SIG-M5 (cell line): ENCODE measurements at regions not wholly inside any gene's neighbourhood (a gene's known extent, or its start where the extent isn't known, plus 50 kb on each side); places are given as distances from the start of the nearest gene placed in this dataset.
"Not testable (repeated sequence)": the region's sequence is repeated elsewhere in the genome, so short reads cannot be mapped to it uniquely, and the experiment has no call there.

Experiments
- DNase-seq: peaks from one replicate; lab custom pipeline; 2025; lab: John Stamatoyannopoulos, UW

- DNase-seq = no peak
These were observed 141.9 kb upstream of the FAM241A start for GRCh38 chr4:112003231-112003907.

- DNase-seq = no peak
These were observed 140.2 kb upstream of the FAM241A start for GRCh38 chr4:112005027-112005426.

- DNase-seq = no peak
These were observed 137.9 kb upstream of the FAM241A start for GRCh38 chr4:112007391-112007790.

GRCh38 chr4:112015960-112016359, 129.3 kb upstream of the FAM241A start:
- no peak for DNase-seq

- DNase-seq = no peak
These were observed 121.8 kb upstream of the FAM241A start for GRCh38 chr4:112023402-112023950.

GRCh38 chr4:112026058-112026457, 119.2 kb upstream of the FAM241A start:
- DNase-seq = no peak

- DNase-seq = no peak
These were observed 115.5 kb upstream of the FAM241A start for GRCh38 chr4:112029771-112030171.

- DNase-seq = no peak
These were observed 113.4 kb upstream of the FAM241A start for GRCh38 chr4:112031712-112032328.

- no peak for DNase-seq
These were observed 108.4 kb upstream of the FAM241A start for GRCh38 chr4:112036886-112037285.

GRCh38 chr4:112038861-112039260, 106.4 kb upstream of the FAM241A start:
- DNase-seq = no peak

GRCh38 chr4:112049119-112049518, 96.1 kb upstream of the FAM241A start:
- not testable (repeated sequence) for DNase-seq

- DNase-seq = no peak
These were observed 91.4 kb upstream of the FAM241A start for GRCh38 chr4:112053825-112054350.

- no peak for DNase-seq
These were observed 90.2 kb upstream of the FAM241A start for GRCh38 chr4:112055100-112055499.

GRCh38 chr4:112057470-112057869, 87.8 kb upstream of the FAM241A start:
- DNase-seq = no peak

GRCh38 chr4:112058433-112058832, 86.8 kb upstream of the FAM241A start:
- no peak for DNase-seq

GRCh38 chr4:112060212-112060611, 85.0 kb upstream of the FAM241A start:
- no peak for DNase-seq

- DNase-seq = no peak
These were observed 83.9 kb upstream of the FAM241A start for GRCh38 chr4:112061207-112061817.

- DNase-seq = no peak
These were observed 82.0 kb upstream of the FAM241A start for GRCh38 chr4:112063260-112063659.

- no peak for DNase-seq
These were observed 76.1 kb upstream of the FAM241A start for GRCh38 chr4:112069110-112069509.

GRCh38 chr4:112073181-112073580, 72.1 kb upstream of the FAM241A start:
- no peak for DNase-seq

- DNase-seq = no peak
These were observed 70.0 kb upstream of the FAM241A start for GRCh38 chr4:112075129-112075753.

- DNase-seq = no peak
These were observed 69.3 kb upstream of the FAM241A start for GRCh38 chr4:112075906-112076305.
